Immature natural killer cell (primary cell): ENCODE measurements at regions not wholly inside any gene's neighbourhood (a gene's known extent, or its start where the extent isn't known, plus 50 kb on each side); places are given as distances from the start of the nearest gene placed in this dataset.
"Not testable (repeated sequence)": the region's sequence is repeated elsewhere in the genome, so short reads cannot be mapped to it uniquely, and the experiment has no call there.

Experiments
- DNase-seq, 3 donors: peaks; one replicate each; pipeline ENCODE4 v3.0.0; 2022; ENCODE audit warnings: mixed read lengths in 1 of 3
- H3K27ac Mint-ChIP-seq, 6 donors: one replicate each; pipeline ENCODE4 v1.8.0; 2020; ENCODE audit warnings: mixed read lengths in 6 of 6, mild to moderate bottlenecking in 5 of 6, inconsistent platforms in 4 of 6, moderate library complexity in 3 of 6
- H3K27me3 Mint-ChIP-seq, 3 donors: one replicate each; pipeline ENCODE4 v1.8.0; 2020 to 2021; ENCODE audit warnings: low read depth in 3 of 3, mild to moderate bottlenecking in 3 of 3, mixed read lengths in 3 of 3, moderate library complexity in 3 of 3, inconsistent platforms in 1 of 3
- H3K36me3 Mint-ChIP-seq, 3 donors: one replicate each; pipeline ENCODE4 v1.8.0; 2020; ENCODE audit warnings: mixed read lengths in 3 of 3, inconsistent platforms in 2 of 3, mild to moderate bottlenecking in 2 of 3
- H3K4me1 Mint-ChIP-seq, 2 donors: one replicate each; pipeline ENCODE4 v1.8.0; 2020; ENCODE audit warnings: inconsistent platforms in 2 of 2, mild to moderate bottlenecking in 2 of 2, mixed read lengths in 2 of 2, moderate library complexity in 1 of 2
- H3K4me3 Mint-ChIP-seq, 5 donors: one replicate each; pipeline ENCODE4 v1.8.0; 2020; ENCODE audit warnings: mild to moderate bottlenecking in 5 of 5, mixed read lengths in 5 of 5, inconsistent platforms in 3 of 5, moderate library complexity in 3 of 5
- H3K9me3 Mint-ChIP-seq, 6 donors: one replicate each; pipeline ENCODE4 v1.8.0; 2020; ENCODE audit warnings: mild to moderate bottlenecking in 6 of 6, mixed read lengths in 6 of 6, inconsistent platforms in 4 of 6, moderate library complexity in 3 of 6

- no peaks in the 10 kb centered on the region for H3K27me3 Mint-ChIP-seq
- no peak for DNase-seq
- peaks cover 0 to 3% (median 0%) of the 10 kb centered on the region in 3 donors for H3K36me3 Mint-ChIP-seq
- no peak overlapping the region for H3K27ac Mint-ChIP-seq
- H3K4me3 Mint-ChIP-seq = no peak overlapping the region
- no peaks in the 10 kb centered on the region for H3K4me1 Mint-ChIP-seq
- peaks cover 15 to 52% (median 33%) of the 10 kb centered on the region in 6 donors for H3K9me3 Mint-ChIP-seq
Observed at GRCh38 chr4:188370777-188371176, 231.5 kb downstream of the TRIML1 start.

GRCh38 chr4:188372058-188372457 is 232.8 kb downstream of the TRIML1 start:
- H3K4me3 Mint-ChIP-seq = no peak overlapping the region

GRCh38 chr4:188372829-188373228 is 233.6 kb downstream of the TRIML1 start:
- Mint-ChIP-seq H3K27me3 (no peaks in the 10 kb centered on the region), H3K4me3 (no peak overlapping the region), H3K27ac (no peak overlapping the region), H3K36me3 (peaks cover 0 to 3% (median 0%) of the 10 kb centered on the region in 3 donors), H3K4me1 (no peaks in the 10 kb centered on the region), H3K9me3 (peaks cover 17 to 50% (median 37%) of the 10 kb centered on the region in 6 donors)
- no peak for DNase-seq

More at GRCh38 chr4:188372058-188372457, 232.8 kb downstream of the TRIML1 start:
- Mint-ChIP-seq H3K36me3 (peaks cover 0 to 3% (median 0%) of the 10 kb centered on the region in 3 donors), H3K4me1 (no peaks in the 10 kb centered on the region), H3K27me3 (no peaks in the 10 kb centered on the region), H3K9me3 (peaks cover 17 to 56% (median 38%) of the 10 kb centered on the region in 6 donors), H3K27ac (no peak overlapping the region)
- DNase-seq = no peak

DNA sequence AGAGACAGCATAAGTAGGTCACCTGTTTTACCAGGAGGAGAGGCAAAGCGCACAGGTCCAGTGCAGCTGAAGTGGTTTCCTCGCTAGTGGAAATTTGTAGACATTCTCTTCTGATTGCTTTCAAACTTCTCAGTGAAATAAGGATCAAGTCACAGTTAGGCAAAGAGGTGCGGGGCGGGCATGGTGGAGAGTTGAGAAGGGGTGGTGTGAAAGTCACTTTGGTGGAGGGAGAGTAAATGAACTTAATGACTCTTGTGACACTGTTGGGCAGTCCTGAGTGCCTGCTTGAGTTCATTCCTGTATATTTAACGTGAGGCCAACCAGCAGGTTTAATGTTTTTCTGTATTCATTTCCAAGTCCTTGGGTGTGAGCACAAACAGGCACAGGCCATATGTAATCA is 235.6 kb downstream of the TRIML1 start:
- Mint-ChIP-seq H3K27me3 (no peaks in the 10 kb centered on the region), H3K9me3 (peaks cover 19 to 67% (median 45%) of the 10 kb centered on the region in 6 donors), H3K36me3 (peaks cover 0 to 6% (median 0%) of the 10 kb centered on the region in 3 donors), H3K4me1 (no peaks in the 10 kb centered on the region), H3K4me3 (no peak overlapping the region), H3K27ac (no peak overlapping the region)
- no peak for DNase-seq

GRCh38 chr4:188377816-188378215 is 238.6 kb downstream of the TRIML1 start:
- peaks cover 0 to 10% (median 0%) of the 10 kb centered on the region in 3 donors for H3K36me3 Mint-ChIP-seq
- no peak overlapping the region for H3K27ac Mint-ChIP-seq
- DNase-seq = no peak
- peaks cover 25 to 72% (median 47%) of the 10 kb centered on the region in 6 donors for H3K9me3 Mint-ChIP-seq
- no peaks in the 10 kb centered on the region for H3K4me1 Mint-ChIP-seq
- no peak overlapping the region for H3K4me3 Mint-ChIP-seq
- no peaks in the 10 kb centered on the region for H3K27me3 Mint-ChIP-seq

DNA sequence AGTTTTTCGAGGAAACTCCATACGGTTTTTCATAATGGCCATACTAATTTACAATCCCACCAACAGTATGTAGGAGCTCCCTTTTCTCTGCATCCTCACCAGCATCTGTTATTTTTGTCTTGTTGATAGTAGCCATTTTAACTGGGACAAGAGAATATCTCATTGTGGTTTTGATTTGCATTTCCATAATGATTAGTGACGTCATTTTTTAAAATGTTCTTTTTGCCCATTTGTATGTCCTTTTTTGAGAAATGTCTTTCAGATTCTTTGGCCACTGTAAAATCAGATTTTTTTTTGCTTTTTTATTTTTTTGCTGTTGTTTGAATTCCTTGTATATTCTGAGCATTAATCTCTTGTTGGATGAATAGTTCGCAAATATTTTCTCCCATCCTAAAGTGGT is 243.9 kb downstream of the TRIML1 start:
- Mint-ChIP-seq H3K4me3 (no peak overlapping the region), H3K36me3 (peaks cover 0 to 7% (median 0%) of the 10 kb centered on the region in 3 donors), H3K27me3 (no peaks in the 10 kb centered on the region), H3K27ac (no peak overlapping the region), H3K4me1 (no peaks in the 10 kb centered on the region), H3K9me3 (peaks cover 15 to 76% (median 33%) of the 10 kb centered on the region in 6 donors)
- no peak for DNase-seq

- no peak for DNase-seq
- H3K36me3 Mint-ChIP-seq = peaks cover 0 to 7% (median 4%) of the 10 kb centered on the region in 3 donors
- H3K4me1 Mint-ChIP-seq = no peaks in the 10 kb centered on the region
- H3K9me3 Mint-ChIP-seq = peaks cover 15 to 74% (median 50%) of the 10 kb centered on the region in 6 donors
- no peak overlapping the region for H3K4me3 Mint-ChIP-seq
- H3K27ac Mint-ChIP-seq = no peak overlapping the region
- H3K27me3 Mint-ChIP-seq = peaks cover 0 to 3% (median 0%) of the 10 kb centered on the region in 3 donors
Observed at GRCh38 chr4:188387179-188387791, 248.0 kb downstream of the TRIML1 start.

GRCh38 chr4:188391349-188391748 is 252.1 kb downstream of the TRIML1 start:
- DNase-seq, H3K36me3 Mint-ChIP-seq, H3K4me1 Mint-ChIP-seq, H3K4me3 Mint-ChIP-seq, H3K27me3 Mint-ChIP-seq, H3K27ac Mint-ChIP-seq: not testable (repeated sequence)
- peaks cover 7 to 56% (median 37%) of the 10 kb centered on the region in 6 donors for H3K9me3 Mint-ChIP-seq

- peaks cover 0 to 4% (median 0%) of the 10 kb centered on the region in 3 donors for H3K27me3 Mint-ChIP-seq
- peaks cover 0 to under 1% (median 0%) of the 10 kb centered on the region in 3 donors for H3K36me3 Mint-ChIP-seq
- H3K4me3 Mint-ChIP-seq = no peak overlapping the region
- H3K9me3 Mint-ChIP-seq = peaks cover 3 to 26% (median 21%) of the 10 kb centered on the region in 6 donors
- no peaks in the 10 kb centered on the region for H3K4me1 Mint-ChIP-seq
- DNase-seq = no peak
- no peak overlapping the region for H3K27ac Mint-ChIP-seq
Observed at GRCh38 chr4:188396037-188396436, 256.8 kb downstream of the TRIML1 start.

- peaks cover 8 to 34% (median 21%) of the 10 kb centered on the region in 6 donors for H3K9me3 Mint-ChIP-seq
- no peaks in the 10 kb centered on the region for H3K4me1 Mint-ChIP-seq
- H3K27me3 Mint-ChIP-seq = no peaks in the 10 kb centered on the region
- H3K4me3 Mint-ChIP-seq = no peak overlapping the region
- H3K27ac Mint-ChIP-seq = no peak overlapping the region
- no peak for DNase-seq
- no peaks in the 10 kb centered on the region for H3K36me3 Mint-ChIP-seq
Observed at GRCh38 chr4:188399834-188400233, 260.6 kb downstream of the TRIML1 start.

GRCh38 chr4:188400451-188400850 is 261.2 kb downstream of the TRIML1 start:
- DNase-seq = no peak
- Mint-ChIP-seq H3K9me3 (peaks cover 8 to 33% (median 19%) of the 10 kb centered on the region in 6 donors), H3K36me3 (no peaks in the 10 kb centered on the region), H3K4me3 (no peak overlapping the region), H3K4me1 (no peaks in the 10 kb centered on the region), H3K27ac (no peak overlapping the region), H3K27me3 (no peaks in the 10 kb centered on the region)

DNA sequence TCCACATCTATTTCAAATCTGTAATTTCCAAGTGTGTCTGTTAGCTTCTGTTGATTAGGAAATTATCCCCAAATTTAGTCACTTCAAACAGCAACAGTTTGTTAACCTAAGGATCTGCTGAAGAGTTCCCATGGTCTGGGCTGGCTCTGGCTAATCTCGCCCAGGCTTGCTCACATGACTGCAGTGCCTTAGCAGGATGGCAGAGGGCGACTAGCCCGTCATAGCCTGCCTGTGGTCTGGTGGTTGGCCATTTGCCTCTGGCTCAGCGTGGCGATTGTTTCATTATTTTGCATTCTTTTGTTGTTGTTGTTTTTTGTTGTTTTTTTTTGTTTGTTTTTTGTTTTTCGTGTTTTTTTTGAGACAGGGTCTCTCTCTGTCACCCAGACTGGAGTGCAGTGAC is 264.0 kb downstream of the TRIML1 start:
- H3K4me1 Mint-ChIP-seq = no peaks in the 10 kb centered on the region
- peaks cover 8 to 44% (median 22%) of the 10 kb centered on the region in 6 donors for H3K9me3 Mint-ChIP-seq
- no peak overlapping the region for H3K4me3 Mint-ChIP-seq
- no peak for DNase-seq
- H3K27ac Mint-ChIP-seq = no peak overlapping the region
- H3K36me3 Mint-ChIP-seq = peaks cover 0 to 4% (median 0%) of the 10 kb centered on the region in 3 donors
- no peaks in the 10 kb centered on the region for H3K27me3 Mint-ChIP-seq

- H3K27me3 Mint-ChIP-seq, DNase-seq, H3K4me1 Mint-ChIP-seq, H3K36me3 Mint-ChIP-seq, H3K27ac Mint-ChIP-seq, H3K4me3 Mint-ChIP-seq: not testable (repeated sequence)
- peaks cover 5 to 51% (median 25%) of the 10 kb centered on the region in 6 donors for H3K9me3 Mint-ChIP-seq
Observed at GRCh38 chr4:188405071-188405835, 266.0 kb downstream of the TRIML1 start.
